Right renal cortex interstitium (tissue), 3 donors: ENCODE measurements at regions not wholly inside any gene's neighbourhood (a gene's known extent, or its start where the extent isn't known, plus 50 kb on each side); places are given as distances from the start of the nearest gene placed in this dataset.

Source experiments
- DNase-seq, 3 donors: peaks; one replicate each; pipeline ENCODE4 v3.0.0-alpha.2; 2013; ENCODE audit warnings: low read depth in 3 of 3, low spot score in 2 of 3

- no peak for DNase-seq
Measured at GRCh38 chr20:20888936-20889335, 176.5 kb upstream of the RALGAPA2 start.

DNA sequence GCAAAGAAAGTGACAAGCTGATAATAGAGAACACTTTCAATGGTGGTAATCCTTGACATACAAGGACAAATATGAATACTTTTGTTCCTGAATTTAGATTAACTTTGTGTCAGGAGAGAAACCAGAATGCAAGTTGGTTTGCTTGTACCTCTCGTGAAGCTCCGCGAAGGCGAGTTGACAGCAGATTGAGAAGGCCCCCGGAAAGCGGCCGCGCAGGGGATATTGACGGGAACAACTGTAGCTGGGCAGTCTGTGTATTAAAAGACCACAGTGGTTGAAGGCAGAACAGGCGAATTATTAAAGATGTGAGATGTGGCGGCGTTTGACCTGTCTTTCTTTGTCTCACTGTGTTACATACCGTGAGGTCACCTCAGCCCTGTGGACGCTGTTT is 175.8 kb upstream of the RALGAPA2 start:
- DNase-seq, result no peak

GRCh38 chr20:20887593-20888265 is 175.3 kb upstream of the RALGAPA2 start:
- DNase-seq, result no peak

GRCh38 chr20:20881808-20882207 is 169.4 kb upstream of the RALGAPA2 start:
- DNase-seq, result no peak

DNA sequence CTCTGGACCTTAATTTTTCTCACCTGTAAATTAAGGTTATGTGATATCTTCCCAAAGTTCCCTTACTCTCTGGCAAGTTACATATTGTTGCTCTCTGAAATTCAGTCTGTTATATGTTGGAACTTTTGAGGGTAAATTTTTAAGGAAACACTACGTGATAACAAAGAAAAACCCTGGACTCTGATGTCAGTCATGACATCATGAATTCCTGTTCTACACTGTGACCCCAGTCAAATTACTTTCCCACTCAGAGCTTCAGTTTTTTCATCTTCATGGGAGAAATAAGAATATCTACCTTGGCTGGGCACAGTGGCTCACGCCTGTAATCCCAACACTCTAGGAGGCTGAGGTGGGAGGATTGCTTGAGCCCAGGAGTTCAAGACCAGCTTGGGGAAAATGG is 164.6 kb upstream of the RALGAPA2 start:
- no peak for DNase-seq

DNA sequence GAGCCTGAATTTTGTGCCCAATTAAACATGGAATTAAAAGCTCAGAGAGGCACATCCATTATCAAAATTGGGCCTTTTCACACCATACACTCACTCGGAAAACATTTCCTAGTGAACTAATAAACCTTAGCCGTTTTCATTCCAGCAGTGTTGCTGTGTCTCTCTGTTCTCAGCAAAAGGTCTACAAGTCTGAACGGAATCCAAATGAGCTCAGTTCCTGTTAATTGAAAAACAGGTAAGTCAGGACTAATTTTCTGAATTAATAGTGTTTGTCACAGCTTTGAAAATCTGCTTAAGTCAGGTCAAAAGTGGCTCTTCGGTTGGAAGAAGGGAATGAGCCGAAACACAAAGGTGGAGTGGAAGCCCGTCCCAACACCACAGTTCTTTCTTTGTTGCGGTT is 163.3 kb upstream of the RALGAPA2 start:
- DNase-seq, result no peak

- DNase-seq, result no peak
Measured at GRCh38 chr20:20872428-20872827, 160.0 kb upstream of the RALGAPA2 start.

- no peak for DNase-seq
Measured at GRCh38 chr20:20869161-20869775, 156.8 kb upstream of the RALGAPA2 start.

DNA sequence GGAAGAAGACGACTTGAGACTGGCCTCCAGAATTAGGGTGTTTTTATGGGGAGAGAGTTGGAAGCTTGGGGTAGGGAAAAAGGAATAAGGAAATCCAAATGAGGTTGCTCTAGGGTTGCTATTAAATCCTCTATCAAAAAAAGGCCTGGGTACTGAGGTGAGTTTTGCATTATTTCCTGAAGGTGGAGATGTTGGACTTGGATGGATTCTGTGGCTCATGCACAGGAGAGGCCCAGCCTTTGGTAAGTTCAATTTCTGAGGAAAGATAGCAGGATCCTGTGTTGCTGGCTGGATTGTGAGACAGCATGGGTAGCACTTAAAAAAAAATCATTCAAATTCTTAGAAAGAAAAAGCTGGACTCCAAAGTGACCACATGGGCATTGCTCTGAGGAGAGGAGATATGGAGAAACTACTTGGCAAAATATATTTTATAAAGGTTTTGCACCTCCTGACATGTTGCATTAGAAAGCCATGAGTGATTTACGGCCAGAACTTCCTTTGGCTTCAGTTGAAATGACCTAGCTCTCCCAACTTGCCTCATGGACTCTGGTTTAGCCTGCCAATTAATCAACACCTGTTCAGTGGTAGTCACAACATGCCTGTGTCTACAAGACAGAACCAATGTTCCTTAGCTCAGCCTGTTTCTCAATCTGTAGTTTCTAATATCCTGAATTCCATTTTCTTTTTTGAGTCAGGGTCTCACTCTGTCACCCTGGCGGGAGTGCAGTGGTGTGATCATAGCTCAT is 152.1 kb upstream of the RALGAPA2 start:
- DNase-seq, result peak in 2 of 3 donors; percentile 3 to 41

- peak; percentile 71 to 79 (median 72) for DNase-seq
Measured at GRCh38 chr20:20860078-20860806, 147.8 kb upstream of the RALGAPA2 start.

DNA sequence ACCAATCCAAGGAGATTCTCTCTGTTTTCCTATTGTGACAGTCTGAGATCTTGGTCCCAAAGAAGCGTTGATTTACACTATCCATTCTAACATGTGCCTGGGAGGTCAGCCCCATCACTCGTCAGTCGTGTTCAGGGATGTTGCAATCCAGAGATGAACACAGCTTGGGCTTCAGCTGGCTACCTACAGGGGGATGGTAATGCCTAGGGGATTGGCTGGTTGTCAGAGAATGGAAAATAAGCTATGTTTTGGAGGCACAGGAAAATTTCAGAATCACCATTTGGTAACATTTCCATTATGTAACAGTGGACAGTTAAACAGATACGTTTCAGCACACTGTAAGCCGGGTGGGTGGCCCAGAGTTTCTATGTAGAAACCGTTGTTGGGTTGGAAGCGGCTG is 147.1 kb upstream of the RALGAPA2 start:
- no peak for DNase-seq

DNA sequence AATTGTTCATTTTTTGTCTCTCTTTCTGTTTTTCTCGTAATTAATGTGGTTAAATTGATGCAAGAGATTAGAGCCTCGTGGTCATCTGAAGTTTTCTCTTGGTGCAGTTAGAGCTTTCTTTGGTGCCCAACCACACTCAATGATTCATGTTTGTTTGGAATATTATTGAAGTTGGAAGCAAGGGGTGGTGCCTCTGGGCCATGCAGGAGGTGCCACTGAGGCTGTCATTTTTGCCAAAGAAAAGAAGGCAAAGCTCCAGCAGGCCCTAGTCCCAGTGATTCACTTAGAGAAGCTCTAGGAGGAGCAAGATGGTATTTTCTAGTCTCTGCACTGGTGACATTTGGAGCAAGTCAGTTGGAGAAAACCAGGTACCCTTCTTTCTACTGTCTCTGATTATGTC is 144.5 kb upstream of the RALGAPA2 start:
- no peak for DNase-seq

DNA sequence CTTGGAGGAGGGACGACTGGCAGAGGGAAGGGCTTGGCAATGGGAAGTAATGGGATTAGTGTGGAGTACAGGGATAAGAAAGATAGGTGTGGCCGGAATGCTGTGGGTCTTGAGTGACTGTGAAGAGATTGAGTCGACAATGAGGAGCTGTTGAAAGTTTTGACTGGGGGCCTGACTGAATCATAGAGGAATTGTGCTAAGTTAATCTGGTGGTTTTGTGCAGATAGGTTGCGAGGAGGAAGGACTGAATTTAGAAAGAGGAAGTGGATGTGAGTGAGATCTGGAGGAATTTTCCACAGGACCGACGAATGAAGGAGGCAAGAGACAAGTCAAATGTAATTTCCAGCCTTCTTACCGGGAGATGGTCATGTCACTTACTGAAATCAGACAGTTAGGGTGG is 143.9 kb upstream of the RALGAPA2 start:
- no peak for DNase-seq

DNA sequence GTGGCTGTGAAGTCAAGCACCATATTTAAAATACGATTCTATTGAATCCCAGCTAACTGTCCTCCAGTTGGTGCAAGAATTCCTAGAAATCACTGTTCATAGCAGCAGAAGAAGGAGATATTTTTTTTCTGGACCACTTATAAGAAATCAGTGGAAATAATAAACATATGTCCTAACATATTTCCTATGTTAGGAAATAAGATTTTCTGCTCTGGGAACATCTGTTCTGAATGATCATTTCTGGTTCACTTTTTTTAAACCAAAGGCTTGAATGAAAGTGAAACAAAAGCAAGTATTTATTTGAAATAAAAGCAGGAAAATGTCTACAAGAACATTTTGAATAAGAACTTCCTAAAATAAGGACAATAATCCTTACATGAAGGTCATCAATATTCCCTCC is 138.9 kb upstream of the RALGAPA2 start:
- DNase-seq, result no peak

GRCh38 chr20:20850407-20850806 is 138.0 kb upstream of the RALGAPA2 start:
- no peak for DNase-seq

- no peak for DNase-seq
Measured at GRCh38 chr20:20849161-20849560, 136.7 kb upstream of the RALGAPA2 start.

- DNase-seq, result no peak
Measured at GRCh38 chr20:20847814-20848213, 135.4 kb upstream of the RALGAPA2 start.

DNA sequence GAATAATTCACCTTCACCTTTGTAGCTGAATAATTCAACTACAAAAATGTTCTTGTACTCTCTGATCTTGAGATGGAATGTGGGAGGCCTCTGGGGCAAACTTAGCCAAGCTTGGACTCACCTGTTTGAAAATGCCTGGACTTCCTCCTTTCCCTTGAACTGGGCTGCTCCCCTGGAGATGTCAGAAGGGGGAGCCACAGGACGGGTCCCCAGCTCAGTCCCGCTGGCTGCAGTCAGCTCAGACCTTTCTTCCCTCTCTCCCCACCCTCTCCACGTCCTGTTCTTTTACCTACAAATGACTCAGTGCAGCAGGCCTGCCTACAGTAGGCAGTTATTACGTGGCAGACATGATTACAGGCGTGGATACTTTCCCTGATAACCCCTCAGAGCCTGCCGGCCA is 131.5 kb upstream of the RALGAPA2 start:
- no peak for DNase-seq

- no peak for DNase-seq
Measured at GRCh38 chr20:20839771-20840170, 127.3 kb upstream of the RALGAPA2 start.

- DNase-seq, result peak in 2 of 3 donors; percentile 24 to 34
Measured at GRCh38 chr20:20837574-20838021, 125.2 kb upstream of the RALGAPA2 start.

DNA sequence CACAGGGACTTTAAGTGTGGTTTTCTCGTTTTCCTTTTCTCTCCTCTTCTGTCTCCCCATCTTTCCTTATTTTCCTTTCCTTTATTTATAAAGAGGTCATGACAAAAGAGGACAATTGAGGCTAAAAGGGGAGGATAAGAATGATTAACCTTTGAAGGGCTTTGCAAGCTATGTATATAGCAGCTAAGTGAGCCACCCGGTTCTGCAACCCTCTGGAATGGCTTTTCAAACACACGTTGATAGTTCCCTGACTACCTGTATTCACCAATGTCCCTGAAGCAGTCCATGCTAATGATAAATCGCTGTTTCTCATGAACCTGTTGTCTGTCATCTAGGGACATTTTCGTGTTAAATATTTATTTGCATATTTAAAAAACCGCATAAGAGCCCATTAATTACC is 124.4 kb upstream of the RALGAPA2 start:
- DNase-seq, result no peak
